ENCODE measurements at regions not wholly inside any gene's neighbourhood (a gene's known extent, or its start where the extent isn't known, plus 50 kb on each side); places are given as distances from the start of the nearest gene placed in this dataset.

DNA sequence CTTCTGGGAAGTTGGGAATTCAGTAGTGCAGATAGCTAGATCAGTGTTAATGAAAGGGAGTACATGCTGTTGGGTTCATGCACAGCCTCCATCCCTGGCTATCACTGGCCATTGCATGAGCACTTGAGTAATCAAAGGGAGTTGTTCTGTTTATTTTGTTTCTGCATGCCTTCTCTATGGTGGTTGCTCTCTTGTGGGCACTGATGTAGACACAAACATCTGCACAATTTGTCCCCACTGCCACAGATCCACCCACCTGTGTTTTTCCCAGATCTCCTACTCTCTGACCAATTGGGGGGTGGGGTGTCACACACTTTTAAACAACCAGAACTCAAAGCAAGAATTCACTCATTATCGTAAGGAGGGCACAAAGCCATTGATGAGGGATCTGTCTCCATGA lies 89.7 kb upstream of the DHRS4 start:
- TF ChIP-seq, protein P1, sequence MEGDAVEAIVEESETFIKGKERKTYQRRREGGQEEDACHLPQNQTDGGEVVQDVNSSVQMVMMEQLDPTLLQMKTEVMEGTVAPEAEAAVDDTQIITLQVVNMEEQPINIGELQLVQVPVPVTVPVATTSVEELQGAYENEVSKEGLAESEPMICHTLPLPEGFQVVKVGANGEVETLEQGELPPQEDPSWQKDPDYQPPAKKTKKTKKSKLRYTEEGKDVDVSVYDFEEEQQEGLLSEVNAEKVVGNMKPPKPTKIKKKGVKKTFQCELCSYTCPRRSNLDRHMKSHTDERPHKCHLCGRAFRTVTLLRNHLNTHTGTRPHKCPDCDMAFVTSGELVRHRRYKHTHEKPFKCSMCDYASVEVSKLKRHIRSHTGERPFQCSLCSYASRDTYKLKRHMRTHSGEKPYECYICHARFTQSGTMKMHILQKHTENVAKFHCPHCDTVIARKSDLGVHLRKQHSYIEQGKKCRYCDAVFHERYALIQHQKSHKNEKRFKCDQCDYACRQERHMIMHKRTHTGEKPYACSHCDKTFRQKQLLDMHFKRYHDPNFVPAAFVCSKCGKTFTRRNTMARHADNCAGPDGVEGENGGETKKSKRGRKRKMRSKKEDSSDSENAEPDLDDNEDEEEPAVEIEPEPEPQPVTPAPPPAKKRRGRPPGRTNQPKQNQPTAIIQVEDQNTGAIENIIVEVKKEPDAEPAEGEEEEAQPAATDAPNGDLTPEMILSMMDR (IDR thresholded peaks at IDR 0.05): no peak
- TF ChIP-seq POLR2A (IDR thresholded peaks at IDR 0.05): no peak

All from heart left ventricle (tissue), 13 donors.